H1 (cell line): ENCODE measurements at regions not wholly inside any gene's neighbourhood (a gene's known extent, or its start where the extent isn't known, plus 50 kb on each side); places are given as distances from the start of the nearest gene placed in this dataset.

Experiments used
- CTCF ChIA-PET: fragments of 300-600 bp; sonication (Branson Sonifier 250); formaldehyde crosslinking; loops from one replicate; lab custom pipeline; 2021; ENCODE audit not compliant: partially characterized antibody; lab: Charles Lee
- POLR2A ChIA-PET: fragments of 300-600 bp; sonication (Branson Sonifier 250); formaldehyde crosslinking; loops from one replicate; lab custom pipeline; 2021; ENCODE audit warnings: inconsistent platforms; ENCODE audit not compliant: partially characterized antibody; lab: Charles Lee
- DNase-seq, 2 experiments: peaks; one replicate each; pipeline versions ENCODE4 v3.0.0 to v3.0.0-alpha.2; 2010 to 2022; ENCODE audit warnings: low spot score in 2 of 2, low read depth in 1 of 2, mixed read lengths in 1 of 2
- FAIRE-seq: peaks from 2 replicates; lab custom pipeline; 2011; peaks lifted over from hg19 to GRCh38; lab: Jason Lieb, UNC
- H2AFZ ChIP-seq: 2 replicates; pipeline ENCODE4 v1.8.1; 2012; ENCODE audit warnings: low read length, inconsistent platforms
- H2AK5ac ChIP-seq: 2 replicates; pipeline ENCODE4 v1.6.1; 2013; ENCODE audit warnings: low read depth, low read length
- H2BK120ac ChIP-seq: replicated peaks from 2 replicates; pipeline ENCODE3; 2013; ENCODE audit warnings: low read depth, low read length, inconsistent platforms
- H2BK12ac ChIP-seq: 2 replicates; pipeline ENCODE4 v1.6.1; 2013; ENCODE audit warnings: low read depth, low read length
- H2BK15ac ChIP-seq: 2 replicates; pipeline ENCODE4 v1.6.1; 2013; ENCODE audit warnings: low read length
- H2BK20ac ChIP-seq: 2 replicates; pipeline ENCODE4 v1.6.1; 2013; ENCODE audit warnings: low read length
- H2BK5ac ChIP-seq: 2 replicates; pipeline ENCODE4 v1.6.1; 2013; ENCODE audit warnings: low read depth, low read length
- H3K14ac ChIP-seq: 2 replicates; pipeline ENCODE4 v1.6.1; 2013; ENCODE audit warnings: inconsistent platforms; ENCODE audit not compliant: insufficient read length
- H3K18ac ChIP-seq: 2 replicates; pipeline ENCODE4 v1.6.1; 2013; ENCODE audit warnings: low read length; ENCODE audit errors: extremely low read depth
- H3K23ac ChIP-seq: 2 replicates; pipeline ENCODE4 v1.6.1; 2013; ENCODE audit warnings: inconsistent platforms; ENCODE audit not compliant: insufficient read length
- H3K23me2 ChIP-seq: 2 replicates; pipeline ENCODE4 v1.6.1; 2013; ENCODE audit warnings: low read depth, low read length
- H3K27ac ChIP-seq: 2 replicates; pipeline ENCODE4 v1.6.1; 2011; ENCODE audit warnings: low read depth, low read length, inconsistent platforms
- H3K27me3 ChIP-seq, 4 experiments: replicated peaks in 1 of 4; 1 replicate in 1 of 4; 2 replicates in 3 of 4; pipeline versions ENCODE4 v1.6.1 to v1.8.1; 2011 to 2013; ENCODE audit warnings: low read length in 3 of 4, mild to moderate bottlenecking in 3 of 4, inconsistent platforms in 2 of 4, mixed read lengths in 2 of 4, moderate library complexity in 1 of 4; ENCODE audit not compliant: control insufficient read depth in 3 of 4, insufficient read depth in 3 of 4; ENCODE audit errors: extremely low read depth in 1 of 4
- H3K36me3 ChIP-seq, 4 experiments: 2 replicates each; pipeline versions ENCODE4 v1.6.1 to v1.8.1; 2011 to 2013; ENCODE audit warnings: mild to moderate bottlenecking in 4 of 4, low read length in 3 of 4, moderate library complexity in 2 of 4, control low read depth in 1 of 4, inconsistent platforms in 1 of 4; ENCODE audit not compliant: insufficient read depth in 4 of 4, control insufficient read depth in 2 of 4
- H3K4ac ChIP-seq: replicated peaks from 2 replicates; pipeline ENCODE3; 2013; ENCODE audit warnings: low read length, low read depth, mixed read lengths, inconsistent platforms; ENCODE audit not compliant: insufficient read length
- H3K4me1 ChIP-seq, 4 experiments: replicated peaks in 1 of 4; 1 replicate in 1 of 4; 2 replicates in 3 of 4; pipeline versions ENCODE4 v1.6.1 to v1.8.1; 2011 to 2013; ENCODE audit warnings: low read length in 3 of 4, inconsistent platforms in 2 of 4, mixed read lengths in 1 of 4; ENCODE audit not compliant: insufficient read depth in 4 of 4, control insufficient read depth in 3 of 4
- H3K4me2 ChIP-seq, 2 experiments: 2 replicates each; pipeline versions ENCODE4 v1.6.1 to v1.8.1; 2011 to 2013; ENCODE audit warnings: low read depth in 2 of 2, low read length in 2 of 2, control low read depth in 1 of 2, inconsistent platforms in 1 of 2, mild to moderate bottlenecking in 1 of 2; ENCODE audit not compliant: insufficient read depth in 1 of 2
- H3K4me3 ChIP-seq, 4 experiments: fragments of 200-600, 300-600 bp in 1 of 4; sonication (generic), shearing (Covaris generic), sonication (Bioruptor Twin) in 1 of 4; 2 replicates each; pipeline versions ENCODE4 v1.5.1 to v1.8.1; 2011 to 2016; ENCODE audit warnings: low read length in 4 of 4, low read depth in 3 of 4, control low read depth in 2 of 4, inconsistent platforms in 2 of 4, mild to moderate bottlenecking in 2 of 4, mixed read lengths in 1 of 4, moderate library complexity in 1 of 4; ENCODE audit not compliant: insufficient read depth in 2 of 4; ENCODE audit errors: extremely low read depth in 1 of 4
- H3K56ac ChIP-seq: replicated peaks from 2 replicates; pipeline ENCODE3; 2013; ENCODE audit warnings: low read depth, mild to moderate bottlenecking, mixed read lengths, low read length, inconsistent platforms; ENCODE audit not compliant: insufficient read length
- H3K79me1 ChIP-seq: 2 replicates; pipeline ENCODE4 v1.6.1; 2013; ENCODE audit warnings: low read depth, low read length, control low read depth
- H3K79me2 ChIP-seq, 2 experiments: 2 replicates each; pipeline versions ENCODE4 v1.6.1 to v1.8.1; 2012 to 2013; ENCODE audit warnings: low read length in 2 of 2, mild to moderate bottlenecking in 2 of 2, inconsistent platforms in 1 of 2; ENCODE audit not compliant: insufficient read depth in 2 of 2, control insufficient read depth in 1 of 2
- H3K9ac ChIP-seq, 4 experiments: replicated peaks in 1 of 4; 1 replicate in 1 of 4; 2 replicates in 3 of 4; pipeline versions ENCODE4 v1.6.1 to v1.8.1; 2011 to 2013; ENCODE audit warnings: low read depth in 3 of 4, low read length in 3 of 4, control low read depth in 2 of 4, mild to moderate bottlenecking in 2 of 4, moderate library complexity in 2 of 4, inconsistent platforms in 1 of 4; ENCODE audit errors: extremely low read depth in 1 of 4
- H3K9me3 ChIP-seq, 2 experiments: 2 replicates each; pipeline versions ENCODE4 v1.6.1 to v1.8.1; 2012 to 2013; ENCODE audit warnings: mild to moderate bottlenecking in 2 of 2, moderate library complexity in 2 of 2, control low read depth in 1 of 2, inconsistent platforms in 1 of 2, low read depth in 1 of 2, low read length in 1 of 2, mixed read lengths in 1 of 2; ENCODE audit not compliant: insufficient read depth in 2 of 2
- H4K20me1 ChIP-seq, 2 experiments: replicated peaks in 1 of 2; 2 replicates each; pipeline versions ENCODE3 to v1.8.1; 2011 to 2013; ENCODE audit warnings: inconsistent platforms in 2 of 2, low read length in 2 of 2, mild to moderate bottlenecking in 1 of 2; ENCODE audit not compliant: insufficient read depth in 2 of 2, control insufficient read depth in 1 of 2
- H4K5ac ChIP-seq: 2 replicates; pipeline ENCODE4 v1.6.1; 2013; ENCODE audit warnings: low read length, low read depth, mixed read lengths, inconsistent platforms; ENCODE audit not compliant: insufficient read length
- H4K8ac ChIP-seq: 2 replicates; pipeline ENCODE4 v1.8.0; 2013; ENCODE audit warnings: mild to moderate bottlenecking, moderate library complexity, low read length, inconsistent platforms; ENCODE audit not compliant: insufficient read depth; ENCODE audit errors: extremely low read depth
- H4K91ac ChIP-seq: replicated peaks from 2 replicates; pipeline ENCODE3; 2013; ENCODE audit warnings: low read length, mixed read lengths, inconsistent platforms; ENCODE audit not compliant: insufficient read length
- ASH2L ChIP-seq: fragments of 200-600, 300-600 bp; sonication (generic); IDR thresholded peaks from one replicate; pipeline ENCODE4 v1.7.1; 2017; ENCODE audit warnings: low read length
- CBX8 ChIP-seq: fragments of 300-800, 300-1000 bp; sonication (generic); IDR thresholded peaks from 2 replicates; pipeline ENCODE4 v1.7.1; 2016; ENCODE audit warnings: low read depth, low read length, borderline replicate concordance
- CREB1 ChIP-seq: IDR thresholded peaks from 2 replicates; pipeline ENCODE4 v1.6.1; 2012; ENCODE audit warnings: inconsistent platforms
- E2F6 ChIP-seq: IDR thresholded peaks from 2 replicates; pipeline ENCODE4 v1.6.1; 2012; ENCODE audit warnings: inconsistent platforms
- EP300 ChIP-seq, 2 experiments: IDR thresholded peaks; 1 replicate in 1 of 2; 2 replicates in 1 of 2; pipeline ENCODE4 v1.6.1; 2011 to 2012; ENCODE audit warnings: low read depth in 2 of 2, low read length in 2 of 2, mild to moderate bottlenecking in 2 of 2, borderline replicate concordance in 1 of 2, inconsistent platforms in 1 of 2, moderate library complexity in 1 of 2
- KDM4A ChIP-seq: IDR thresholded peaks from one replicate; pipeline ENCODE4 v1.7.1; 2012; ENCODE audit warnings: low read depth, mild to moderate bottlenecking, moderate library complexity, low read length, inconsistent platforms; ENCODE audit not compliant: severe bottlenecking
- NANOG ChIP-seq: IDR thresholded peaks from 2 replicates; pipeline ENCODE4 v1.6.1; 2011; ENCODE audit warnings: low read length, low read depth, mild to moderate bottlenecking, inconsistent platforms; ENCODE audit not compliant: insufficient read depth, poor library complexity, severe bottlenecking
- RBBP5 ChIP-seq: IDR thresholded peaks from 2 replicates; pipeline ENCODE4 v1.7.1; 2012; ENCODE audit warnings: low read depth, mild to moderate bottlenecking, inconsistent platforms, low read length, moderate library complexity, borderline replicate concordance
- RXRA ChIP-seq: IDR thresholded peaks from 2 replicates; pipeline ENCODE4 v1.6.1; 2011; ENCODE audit warnings: low read depth, mild to moderate bottlenecking, low read length, moderate library complexity; ENCODE audit not compliant: insufficient read depth
- TAF1 ChIP-seq: IDR thresholded peaks from 2 replicates; pipeline ENCODE4 v1.6.1; 2011; ENCODE audit warnings: mild to moderate bottlenecking, low read depth, low read length
- ZNF274 ChIP-seq: IDR thresholded peaks from 2 replicates; pipeline ENCODE4 v1.7.0; 2012; ENCODE audit warnings: low read length, borderline replicate concordance; ENCODE audit errors: extremely low read depth
- WGBS, 2 experiments: shearing (Covaris generic) in 1 of 2; methylation state at CpG; one replicate each; pipeline versions ENCODE4 v1.1.6 to v1.1.7; 2013 to 2015; ENCODE audit warnings: low lambda C conversion rate in 2 of 2, mixed read lengths in 2 of 2, inconsistent platforms in 1 of 2, low coverage in 1 of 2, missing lambda C conversion rate in 1 of 2; ENCODE audit not compliant: insufficient replicate concordance in 2 of 2, insufficient coverage in 1 of 2, insufficient read length in 1 of 2; ENCODE audit errors: extremely low coverage in 1 of 2, missing lambda C conversion rate in 1 of 2; 5-methylcytosine and 5-hydroxymethylcytosine counted together
- TF ChIP-seq, protein P1 (sequence below), 3 experiments: IDR thresholded peaks; 1 replicate in 2 of 3; 2 replicates in 1 of 3; pipeline versions ENCODE4 v1.5.1 to v1.6.1; 2011; ENCODE audit warnings: low read length in 3 of 3, mild to moderate bottlenecking in 3 of 3, inconsistent platforms in 2 of 3, low read depth in 1 of 3, moderate library complexity in 1 of 3; ENCODE audit not compliant: insufficient read depth in 1 of 3; ENCODE audit errors: control extremely low read depth in 1 of 3

- Histone ChIP-seq H2BK5ac (no peak overlapping the region), H3K9ac (no peak overlapping the region), H2AFZ (no peak overlapping the region), H3K79me1 (no peaks in the 10 kb centered on the region), H2BK12ac (no peak overlapping the region), H4K91ac (no peak overlapping the region), H3K36me3 (no peaks in the 10 kb centered on the region), H3K4me1 (no peaks in the 10 kb centered on the region), H3K27me3 (no peaks in the 10 kb centered on the region), H4K8ac (no peak overlapping the region), H4K20me1 (no peaks in the 10 kb centered on the region), H2AK5ac (no peak overlapping the region), H2BK15ac (no peak overlapping the region), H3K18ac (no peak overlapping the region), H3K23ac (no peak overlapping the region), H3K4ac (no peak overlapping the region), H3K9me3 (no peaks in the 10 kb centered on the region), H3K79me2 (no peaks in the 10 kb centered on the region), H2BK120ac (no peak overlapping the region), H3K23me2 (no peaks in the 10 kb centered on the region; the same call in 1 of the 2 replicates), H4K5ac (no peak overlapping the region), H3K27ac (no peak overlapping the region), H3K56ac (no peak overlapping the region), H3K14ac (no peak overlapping the region), H3K4me3 (no peak overlapping the region), H3K4me2 (no peak overlapping the region), H2BK20ac (no peak overlapping the region)
- no peak for FAIRE-seq
- POLR2A ChIA-PET: no interaction called here
- WGBS, 2 experiments: 88% methylated on average over 1 of the region's 1 CpG; no CpG with 5 or more reads in 1 of the 2 experiments
- DNase-seq: no peak
- CTCF ChIA-PET: no interaction called here
- TF ChIP-seq E2F6 (no peak), KDM4A (no peak), RBBP5 (no peak), NANOG (no peak), EP300 (IDR thresholded peaks at IDR 0.05; ENCODE audit: borderline replicate concordance in 1 of 2, low read depth in 2 of 2, low read length in 2 of 2) (no peak), ZNF274 (no peak), CREB1 (no peak), ASH2L (no peak), RXRA (no peak), CBX8 (no peak), TAF1 (no peak)
- TF ChIP-seq, protein P1, sequence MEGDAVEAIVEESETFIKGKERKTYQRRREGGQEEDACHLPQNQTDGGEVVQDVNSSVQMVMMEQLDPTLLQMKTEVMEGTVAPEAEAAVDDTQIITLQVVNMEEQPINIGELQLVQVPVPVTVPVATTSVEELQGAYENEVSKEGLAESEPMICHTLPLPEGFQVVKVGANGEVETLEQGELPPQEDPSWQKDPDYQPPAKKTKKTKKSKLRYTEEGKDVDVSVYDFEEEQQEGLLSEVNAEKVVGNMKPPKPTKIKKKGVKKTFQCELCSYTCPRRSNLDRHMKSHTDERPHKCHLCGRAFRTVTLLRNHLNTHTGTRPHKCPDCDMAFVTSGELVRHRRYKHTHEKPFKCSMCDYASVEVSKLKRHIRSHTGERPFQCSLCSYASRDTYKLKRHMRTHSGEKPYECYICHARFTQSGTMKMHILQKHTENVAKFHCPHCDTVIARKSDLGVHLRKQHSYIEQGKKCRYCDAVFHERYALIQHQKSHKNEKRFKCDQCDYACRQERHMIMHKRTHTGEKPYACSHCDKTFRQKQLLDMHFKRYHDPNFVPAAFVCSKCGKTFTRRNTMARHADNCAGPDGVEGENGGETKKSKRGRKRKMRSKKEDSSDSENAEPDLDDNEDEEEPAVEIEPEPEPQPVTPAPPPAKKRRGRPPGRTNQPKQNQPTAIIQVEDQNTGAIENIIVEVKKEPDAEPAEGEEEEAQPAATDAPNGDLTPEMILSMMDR (IDR thresholded peaks at IDR 0.05; ENCODE audit: control extremely low read depth in 1 of 3, insufficient read depth in 1 of 3, low read depth in 1 of 3, low read length in 3 of 3): no peak
These were observed 332.5 kb upstream of the TRAM1L1 start for GRCh38 chr4:117417856-117418255.
